ENCODE measurements at regions not wholly inside any gene's neighbourhood (a gene's known extent, or its start where the extent isn't known, plus 50 kb on each side); places are given as distances from the start of the nearest gene placed in this dataset.

GRCh38 chr6:2385471-2385983, 140.1 kb upstream of the GMDS start:
- no peak overlapping the region for H3K4me3 ChIP-seq
- no peak overlapping the region for H3K27ac ChIP-seq
- CTCF ChIA-PET: no interaction called here
- H3K4me1 ChIP-seq (replicated peaks; ENCODE audit: insufficient read depth): no peaks in the 10 kb centered on the region
- no TSS peak for BruUV-seq (replicated peaks)
- no peak overlapping the region for H2AFZ ChIP-seq
- no peaks in the 10 kb centered on the region for H3K36me3 ChIP-seq (ENCODE audit: low read depth)
- H3K79me2 ChIP-seq (ENCODE audit: low read depth): no peaks in the 10 kb centered on the region
- no peaks in the 10 kb centered on the region for H3F3A ChIP-seq (ENCODE audit: insufficient read depth, low read depth)
- TF ChIP-seq EZH2 (IDR thresholded peaks at IDR 0.05; ENCODE audit: low read depth): no peak
- TF ChIP-seq, protein P1, sequence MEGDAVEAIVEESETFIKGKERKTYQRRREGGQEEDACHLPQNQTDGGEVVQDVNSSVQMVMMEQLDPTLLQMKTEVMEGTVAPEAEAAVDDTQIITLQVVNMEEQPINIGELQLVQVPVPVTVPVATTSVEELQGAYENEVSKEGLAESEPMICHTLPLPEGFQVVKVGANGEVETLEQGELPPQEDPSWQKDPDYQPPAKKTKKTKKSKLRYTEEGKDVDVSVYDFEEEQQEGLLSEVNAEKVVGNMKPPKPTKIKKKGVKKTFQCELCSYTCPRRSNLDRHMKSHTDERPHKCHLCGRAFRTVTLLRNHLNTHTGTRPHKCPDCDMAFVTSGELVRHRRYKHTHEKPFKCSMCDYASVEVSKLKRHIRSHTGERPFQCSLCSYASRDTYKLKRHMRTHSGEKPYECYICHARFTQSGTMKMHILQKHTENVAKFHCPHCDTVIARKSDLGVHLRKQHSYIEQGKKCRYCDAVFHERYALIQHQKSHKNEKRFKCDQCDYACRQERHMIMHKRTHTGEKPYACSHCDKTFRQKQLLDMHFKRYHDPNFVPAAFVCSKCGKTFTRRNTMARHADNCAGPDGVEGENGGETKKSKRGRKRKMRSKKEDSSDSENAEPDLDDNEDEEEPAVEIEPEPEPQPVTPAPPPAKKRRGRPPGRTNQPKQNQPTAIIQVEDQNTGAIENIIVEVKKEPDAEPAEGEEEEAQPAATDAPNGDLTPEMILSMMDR (conservative IDR thresholded peaks at IDR 0.05): no peak
- DNase-seq: no peak
- H3K4me2 ChIP-seq: no peak overlapping the region
- no peaks in the 10 kb centered on the region for H3K9me3 ChIP-seq (ENCODE audit: insufficient read depth, low read depth)
- no peaks in the 10 kb centered on the region for H3K9me2 ChIP-seq (ENCODE audit: insufficient read depth)
- intact Hi-C loops (cut with micrococcal nuclease; ENCODE audit: unreplicated experiment): loop anchor here (1.0 kb wide), 1 partner anchor 18 kb away; no protein-coding TSS in a partner anchor
- POLR2A ChIA-PET (ENCODE audit: unreplicated experiment): no interaction called here
- H4K20me1 ChIP-seq (ENCODE audit: insufficient read depth): no peaks in the 10 kb centered on the region
- H3K27me3 ChIP-seq (ENCODE audit: insufficient read depth, low read depth): no peaks in the 10 kb centered on the region

- Histone ChIP-seq H3K36me3 (ENCODE audit: low read depth) (no peaks in the 10 kb centered on the region), H4K20me1 (ENCODE audit: insufficient read depth) (no peaks in the 10 kb centered on the region), H3F3A (ENCODE audit: insufficient read depth, low read depth) (no peaks in the 10 kb centered on the region), H3K27me3 (ENCODE audit: insufficient read depth, low read depth) (no peaks in the 10 kb centered on the region), H3K9me2 (ENCODE audit: insufficient read depth) (no peaks in the 10 kb centered on the region), H3K4me3 (no peak overlapping the region), H3K79me2 (ENCODE audit: low read depth) (no peaks in the 10 kb centered on the region), H3K27ac (no peak overlapping the region), H3K4me1 (replicated peaks; ENCODE audit: insufficient read depth) (no peaks in the 10 kb centered on the region), H3K4me2 (no peak overlapping the region), H3K9me3 (ENCODE audit: insufficient read depth, low read depth) (no peaks in the 10 kb centered on the region), H2AFZ (no peak overlapping the region)
- intact Hi-C loops (cut with micrococcal nuclease; ENCODE audit: unreplicated experiment): no loop called here
- CTCF ChIA-PET: no interaction called here
- BruUV-seq (replicated peaks): no TSS peak
- no peak for DNase-seq
- POLR2A ChIA-PET (ENCODE audit: unreplicated experiment): no interaction called here
- TF ChIP-seq EZH2 (IDR thresholded peaks at IDR 0.05; ENCODE audit: low read depth): no peak
- TF ChIP-seq, protein P1 (conservative IDR thresholded peaks at IDR 0.05): no peak
Observed at GRCh38 chr6:2384528-2384927, 139.1 kb upstream of the GMDS start.

- POLR2A ChIA-PET (ENCODE audit: unreplicated experiment): no interaction called here
- intact Hi-C loops (cut with micrococcal nuclease; ENCODE audit: unreplicated experiment): no loop called here
- CTCF ChIA-PET: no interaction called here
Observed at GRCh38 chr6:2381872-2382661, 136.7 kb upstream of the GMDS start.

More at GRCh38 chr6:2381872-2382661, 136.7 kb upstream of the GMDS start:
- Histone ChIP-seq H3K27ac (no peak overlapping the region), H3K9me2 (ENCODE audit: insufficient read depth) (no peaks in the 10 kb centered on the region), H3K9me3 (ENCODE audit: insufficient read depth, low read depth) (no peaks in the 10 kb centered on the region), H4K20me1 (ENCODE audit: insufficient read depth) (no peaks in the 10 kb centered on the region), H3K4me2 (no peak overlapping the region), H3K4me1 (replicated peaks; ENCODE audit: insufficient read depth) (no peaks in the 10 kb centered on the region), H3K27me3 (ENCODE audit: insufficient read depth, low read depth) (no peaks in the 10 kb centered on the region), H2AFZ (no peak overlapping the region), H3F3A (ENCODE audit: insufficient read depth, low read depth) (no peaks in the 10 kb centered on the region), H3K79me2 (ENCODE audit: low read depth) (no peaks in the 10 kb centered on the region), H3K4me3 (no peak overlapping the region), H3K36me3 (ENCODE audit: low read depth) (no peaks in the 10 kb centered on the region)
- TF ChIP-seq, protein P1 (conservative IDR thresholded peaks at IDR 0.05): no peak
- no peak for TF ChIP-seq EZH2 (IDR thresholded peaks at IDR 0.05; ENCODE audit: low read depth)
- no TSS peak for BruUV-seq (replicated peaks)
- no peak for DNase-seq
